ENCODE measurements at regions not wholly inside any gene's neighbourhood (a gene's known extent, or its start where the extent isn't known, plus 50 kb on each side); places are given as distances from the start of the nearest gene placed in this dataset.

GRCh38 chr5:36756848-36757247, 119.7 kb upstream of the NIPBL start:
- TF ChIP-seq POLR2AphosphoS5 (IDR thresholded peaks at IDR 0.05) (no peak), POLR2A (IDR thresholded peaks at IDR 0.05) (no peak)

Measured in breast epithelium (tissue), 3 donors.